ENCODE measurements at regions not wholly inside any gene's neighbourhood (a gene's known extent, or its start where the extent isn't known, plus 50 kb on each side); places are given as distances from the start of the nearest gene placed in this dataset.

GRCh38 chr5:101838435-101838834 is 457.6 kb downstream of the SLCO4C1 start:
- TF ChIP-seq, protein P1, sequence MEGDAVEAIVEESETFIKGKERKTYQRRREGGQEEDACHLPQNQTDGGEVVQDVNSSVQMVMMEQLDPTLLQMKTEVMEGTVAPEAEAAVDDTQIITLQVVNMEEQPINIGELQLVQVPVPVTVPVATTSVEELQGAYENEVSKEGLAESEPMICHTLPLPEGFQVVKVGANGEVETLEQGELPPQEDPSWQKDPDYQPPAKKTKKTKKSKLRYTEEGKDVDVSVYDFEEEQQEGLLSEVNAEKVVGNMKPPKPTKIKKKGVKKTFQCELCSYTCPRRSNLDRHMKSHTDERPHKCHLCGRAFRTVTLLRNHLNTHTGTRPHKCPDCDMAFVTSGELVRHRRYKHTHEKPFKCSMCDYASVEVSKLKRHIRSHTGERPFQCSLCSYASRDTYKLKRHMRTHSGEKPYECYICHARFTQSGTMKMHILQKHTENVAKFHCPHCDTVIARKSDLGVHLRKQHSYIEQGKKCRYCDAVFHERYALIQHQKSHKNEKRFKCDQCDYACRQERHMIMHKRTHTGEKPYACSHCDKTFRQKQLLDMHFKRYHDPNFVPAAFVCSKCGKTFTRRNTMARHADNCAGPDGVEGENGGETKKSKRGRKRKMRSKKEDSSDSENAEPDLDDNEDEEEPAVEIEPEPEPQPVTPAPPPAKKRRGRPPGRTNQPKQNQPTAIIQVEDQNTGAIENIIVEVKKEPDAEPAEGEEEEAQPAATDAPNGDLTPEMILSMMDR (IDR thresholded peaks at IDR 0.05 in 4 of 5, conservative IDR thresholded peaks at IDR 0.05 in 1 of 5) = no peak
- no peak for TF ChIP-seq POLR2A (IDR thresholded peaks at IDR 0.05)
